IMR-90 (cell line): ENCODE measurements at regions not wholly inside any gene's neighbourhood (a gene's known extent, or its start where the extent isn't known, plus 50 kb on each side); places are given as distances from the start of the nearest gene placed in this dataset.
"Not testable (repeated sequence)": the region's sequence is repeated elsewhere in the genome, so short reads cannot be mapped to it uniquely, and the experiment has no call there.

Experiments used
- CEBPB ChIP-seq: IDR thresholded peaks from 2 replicates; pipeline ENCODE4 v1.6.1; 2012; ENCODE audit warnings: low read depth, low read length, improper control_type of control experiment
- CHD1 ChIP-seq: IDR thresholded peaks from 2 replicates; pipeline ENCODE4 v1.6.1; 2012; ENCODE audit warnings: low read depth, low read length, improper control_type of control experiment
- FOS ChIP-seq: fragments of 150-350 bp; IDR thresholded peaks from 2 replicates; pipeline ENCODE4 v1.6.1; 2016; ENCODE audit warnings: low read depth, low read length
- POLR2A ChIP-seq: IDR thresholded peaks from 2 replicates; pipeline ENCODE4 v1.6.1; 2012; ENCODE audit warnings: mild to moderate bottlenecking, low read depth, low read length
- RAD21 ChIP-seq: IDR thresholded peaks from 2 replicates; pipeline ENCODE4 v1.6.1; 2012; ENCODE audit warnings: low read length, improper control_type of control experiment
- RFX5 ChIP-seq: IDR thresholded peaks from 2 replicates; pipeline ENCODE4 v1.8.0; 2012; ENCODE audit warnings: low read depth, mild to moderate bottlenecking, low read length, moderate library complexity
- SMC3 ChIP-seq: fragments of 150-350 bp; IDR thresholded peaks from 2 replicates; pipeline ENCODE4 v1.6.1; 2016; ENCODE audit warnings: low read depth, mild to moderate bottlenecking, antibody characterized with exemption, low read length, moderate library complexity
- TF ChIP-seq, protein P1 (sequence below): conservative IDR thresholded peaks from 2 replicates; pipeline ENCODE4 v1.5.1; 2012; ENCODE audit warnings: mild to moderate bottlenecking, low read depth, low read length, improper control_type of control experiment
- TF ChIP-seq, protein P2 (sequence below): fragments of 150-350 bp; IDR thresholded peaks from 2 replicates; pipeline ENCODE4 v1.6.1; 2017; ENCODE audit warnings: mild to moderate bottlenecking, antibody characterized with exemption, low read length, low read depth

GRCh38 chr12:34262140-34262539, 239.8 kb downstream of the ALG10 start:
- TF ChIP-seq, protein P1, sequence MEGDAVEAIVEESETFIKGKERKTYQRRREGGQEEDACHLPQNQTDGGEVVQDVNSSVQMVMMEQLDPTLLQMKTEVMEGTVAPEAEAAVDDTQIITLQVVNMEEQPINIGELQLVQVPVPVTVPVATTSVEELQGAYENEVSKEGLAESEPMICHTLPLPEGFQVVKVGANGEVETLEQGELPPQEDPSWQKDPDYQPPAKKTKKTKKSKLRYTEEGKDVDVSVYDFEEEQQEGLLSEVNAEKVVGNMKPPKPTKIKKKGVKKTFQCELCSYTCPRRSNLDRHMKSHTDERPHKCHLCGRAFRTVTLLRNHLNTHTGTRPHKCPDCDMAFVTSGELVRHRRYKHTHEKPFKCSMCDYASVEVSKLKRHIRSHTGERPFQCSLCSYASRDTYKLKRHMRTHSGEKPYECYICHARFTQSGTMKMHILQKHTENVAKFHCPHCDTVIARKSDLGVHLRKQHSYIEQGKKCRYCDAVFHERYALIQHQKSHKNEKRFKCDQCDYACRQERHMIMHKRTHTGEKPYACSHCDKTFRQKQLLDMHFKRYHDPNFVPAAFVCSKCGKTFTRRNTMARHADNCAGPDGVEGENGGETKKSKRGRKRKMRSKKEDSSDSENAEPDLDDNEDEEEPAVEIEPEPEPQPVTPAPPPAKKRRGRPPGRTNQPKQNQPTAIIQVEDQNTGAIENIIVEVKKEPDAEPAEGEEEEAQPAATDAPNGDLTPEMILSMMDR, result not testable (repeated sequence)
- not testable (repeated sequence) for TF ChIP-seq CEBPB, POLR2A, RAD21, FOS, SMC3, RFX5, CHD1
- TF ChIP-seq, protein P2, sequence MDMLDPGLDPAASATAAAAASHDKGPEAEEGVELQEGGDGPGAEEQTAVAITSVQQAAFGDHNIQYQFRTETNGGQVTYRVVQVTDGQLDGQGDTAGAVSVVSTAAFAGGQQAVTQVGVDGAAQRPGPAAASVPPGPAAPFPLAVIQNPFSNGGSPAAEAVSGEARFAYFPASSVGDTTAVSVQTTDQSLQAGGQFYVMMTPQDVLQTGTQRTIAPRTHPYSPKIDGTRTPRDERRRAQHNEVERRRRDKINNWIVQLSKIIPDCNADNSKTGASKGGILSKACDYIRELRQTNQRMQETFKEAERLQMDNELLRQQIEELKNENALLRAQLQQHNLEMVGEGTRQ, result not testable (repeated sequence)
